GM23338 (cell line): ENCODE measurements at regions not wholly inside any gene's neighbourhood (a gene's known extent, or its start where the extent isn't known, plus 50 kb on each side); places are given as distances from the start of the nearest gene placed in this dataset.
"Not testable (repeated sequence)": the region's sequence is repeated elsewhere in the genome, so short reads cannot be mapped to it uniquely, and the experiment has no call there.

Experiments used
- ATAC-seq: fragments of 200-7000 bp; cut with Tn5 transposase; 3 replicates; pipeline ENCODE4 v1.9.1; 2020
- DNase-seq: peaks from one replicate; pipeline ENCODE4 v3.0.0-alpha.2; 2015; ENCODE audit warnings: low spot score
- H2AFZ ChIP-seq: fragments of 200-600 bp; sonication (generic); 2 replicates; pipeline ENCODE4 v1.8.0; 2016; ENCODE audit warnings: antibody characterized with exemption, mild to moderate bottlenecking, moderate library complexity
- H3F3A ChIP-seq: fragments of 200-600 bp; sonication (generic); replicated peaks from 2 replicates; pipeline ENCODE4 v1.8.0; 2017; ENCODE audit warnings: antibody characterized with exemption, mixed run types, low read depth
- H3K27ac ChIP-seq: fragments of 200-600 bp; sonication (generic); 2 replicates; pipeline ENCODE4 v1.6.1; 2016; ENCODE audit warnings: low read depth
- H3K27me3 ChIP-seq: fragments of 200-600 bp; sonication (generic); 2 replicates; pipeline ENCODE4 v1.8.0; 2016; ENCODE audit warnings: mild to moderate bottlenecking, mixed run types, moderate library complexity; ENCODE audit not compliant: insufficient read depth
- H3K36me3 ChIP-seq: fragments of 200-600 bp; sonication (generic); 2 replicates; pipeline ENCODE4 v1.8.0; 2016; ENCODE audit warnings: mild to moderate bottlenecking; ENCODE audit not compliant: insufficient read depth
- H3K4me1 ChIP-seq: fragments of 200-600 bp; sonication (generic); 2 replicates; pipeline ENCODE4 v1.8.0; 2016; ENCODE audit warnings: mild to moderate bottlenecking, moderate library complexity; ENCODE audit not compliant: insufficient read depth
- H3K4me2 ChIP-seq: fragments of 200-600 bp; sonication (generic); 2 replicates; pipeline ENCODE4 v1.7.1; 2017; ENCODE audit warnings: mixed run types
- H3K4me3 ChIP-seq: fragments of 200-600 bp; sonication (generic); 2 replicates; pipeline ENCODE4 v1.6.1; 2016; ENCODE audit warnings: mixed run types
- H3K79me2 ChIP-seq: fragments of 200-600 bp; sonication (generic); replicated peaks from 2 replicates; pipeline ENCODE4 v1.8.0; 2017; ENCODE audit warnings: mild to moderate bottlenecking; ENCODE audit not compliant: insufficient read depth
- H3K9me2 ChIP-seq: fragments of 200-600 bp; sonication (generic); 2 replicates; pipeline ENCODE4 v1.8.0; 2017; ENCODE audit not compliant: insufficient read depth
- H4K20me1 ChIP-seq: fragments of 200-600 bp; sonication (generic); replicated peaks from 2 replicates; pipeline ENCODE4 v1.8.0; 2017; ENCODE audit warnings: mild to moderate bottlenecking; ENCODE audit not compliant: insufficient read depth
- H3K27ac Mint-ChIP-seq: 2 replicates; pipeline ENCODE4 v1.8.0; 2020; ENCODE audit warnings: inconsistent platforms, mild to moderate bottlenecking, moderate library complexity, mixed read lengths
- H3K27me3 Mint-ChIP-seq: 3 replicates; pipeline ENCODE4 v1.8.0; 2022; ENCODE audit warnings: low read depth, mild to moderate bottlenecking, moderate library complexity, mixed read lengths, inconsistent platforms; ENCODE audit not compliant: insufficient read depth, poor library complexity
- H3K36me3 Mint-ChIP-seq: 3 replicates; pipeline ENCODE4 v1.8.0; 2021; ENCODE audit warnings: low read depth, mild to moderate bottlenecking, inconsistent platforms, moderate library complexity, mixed read lengths
- H3K4me1 Mint-ChIP-seq: 3 replicates; pipeline ENCODE4 v1.8.0; 2020; ENCODE audit warnings: mild to moderate bottlenecking, inconsistent platforms, mixed read lengths
- H3K4me3 Mint-ChIP-seq: 3 replicates; pipeline ENCODE4 v1.8.0; 2021; ENCODE audit warnings: moderate library complexity, mild to moderate bottlenecking, inconsistent platforms, mixed read lengths
- H3K9me3 Mint-ChIP-seq: 3 replicates; pipeline ENCODE4 v1.8.0; 2020; ENCODE audit warnings: moderate library complexity, mild to moderate bottlenecking, inconsistent platforms, mixed read lengths
- CREB1 ChIP-seq: fragments of 250-450 bp; sonication (Bioruptor Pico); IDR thresholded peaks from 2 replicates; pipeline ENCODE4 v1.5.0; 2020; ENCODE audit warnings: low read depth, mild to moderate bottlenecking, moderate library complexity
- CTCF ChIP-seq, 2 experiments: fragments of 200-600 bp in 1 of 2; sonication (generic) in 1 of 2; conservative IDR thresholded peaks; 2 replicates each; pipeline versions ENCODE4 v1.5.1 to v1.6.1; 2016 to 2017; ENCODE audit warnings: antibody characterized with exemption in 2 of 2, low read depth in 2 of 2, mild to moderate bottlenecking in 2 of 2, moderate library complexity in 1 of 2
- JUNB ChIP-seq: IDR thresholded peaks from one replicate; pipeline ENCODE4 v1.6.1; 2016; ENCODE audit warnings: antibody characterized with exemption; ENCODE audit not compliant: unreplicated experiment
- POLR2AphosphoS5 ChIP-seq: IDR thresholded peaks from 2 replicates; pipeline ENCODE4 v1.6.1; 2016; ENCODE audit warnings: antibody characterized with exemption, low read depth
- STAT1 ChIP-seq: IDR thresholded peaks from one replicate; pipeline ENCODE4 v1.6.1; 2016; ENCODE audit warnings: antibody characterized with exemption; ENCODE audit not compliant: unreplicated experiment
- ZNF114 ChIP-seq: fragments of 250-450 bp; sonication (Bioruptor Pico); IDR thresholded peaks from 2 replicates; pipeline ENCODE4 v1.5.0; 2020; ENCODE audit warnings: mild to moderate bottlenecking, moderate library complexity
- ZNF331 ChIP-seq: fragments of 250-450 bp; sonication (Bioruptor Pico); IDR thresholded peaks from 2 replicates; pipeline ENCODE4 v1.5.0; 2020; ENCODE audit warnings: low read depth, mild to moderate bottlenecking, moderate library complexity
- ZNF462 ChIP-seq: fragments of 250-450 bp; sonication (Bioruptor Pico); IDR thresholded peaks from 2 replicates; pipeline ENCODE4 v1.5.0; 2020; ENCODE audit warnings: mild to moderate bottlenecking, moderate library complexity

DNA sequence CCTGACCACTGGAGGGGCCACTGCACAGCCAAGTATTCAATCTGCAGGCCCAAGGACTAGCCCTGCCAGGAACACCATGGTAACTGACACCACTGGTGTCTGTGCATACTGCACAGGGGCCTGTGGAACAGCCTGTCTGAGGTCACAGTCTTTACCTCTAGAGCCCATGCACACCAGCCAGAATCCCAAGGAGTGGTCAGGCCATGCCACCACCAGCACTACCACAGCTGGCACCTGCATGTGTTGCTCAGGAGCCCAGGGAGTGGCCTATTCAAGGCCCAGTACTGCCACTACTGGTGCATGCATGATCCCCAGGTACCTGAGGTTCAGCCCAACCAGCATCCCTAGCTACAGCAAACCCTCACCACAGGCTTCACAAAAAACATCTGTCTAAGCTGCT, 546.0 kb upstream of the RGMB start (continued):
- TF ChIP-seq ZNF462 (no peak), JUNB (no peak), ZNF114 (CRISPR knock-in tag) (no peak), ZNF331 (CRISPR knock-in tag) (no peak), STAT1 (no peak), CREB1 (CRISPR knock-in tag) (no peak)

- Histone ChIP-seq H3F3A (no peaks in the 10 kb centered on the region), H3K4me2 (no peak overlapping the region), H3K27ac (no peak overlapping the region), H3K27me3 (no peaks in the 10 kb centered on the region), H3K36me3 (no peaks in the 10 kb centered on the region; the same call in 1 of the 2 replicates), H3K9me2 (0 out of 2 replicates have a peak, but pooled peaks cover 4% of the 10 kb centered on the region), H2AFZ (no peak overlapping the region), H3K4me1 (no peaks in the 10 kb centered on the region), H3K79me2 (no peaks in the 10 kb centered on the region), H4K20me1 (no peaks in the 10 kb centered on the region), H3K4me3 (no peak overlapping the region)
- DNase-seq (no peak), ATAC-seq (no peak)
- H3K9me3 Mint-ChIP-seq: peaks cover 32% of the 10 kb centered on the region
- no peaks in the 10 kb centered on the region for H3K4me1 Mint-ChIP-seq
- TF ChIP-seq POLR2AphosphoS5 (no peak), CTCF (conservative IDR thresholded peaks at IDR 0.05; ENCODE audit: low read depth in 2 of 2) (no peak), ZNF114 (CRISPR knock-in tag) (no peak)
- H3K27ac Mint-ChIP-seq: no peak overlapping the region
- H3K27me3 Mint-ChIP-seq: peaks cover 4% of the 10 kb centered on the region
- peaks cover 5% of the 10 kb centered on the region; the same call in 2 of the 3 replicates for H3K36me3 Mint-ChIP-seq
- H3K4me3 Mint-ChIP-seq: no peak overlapping the region
Measured at GRCh38 chr5:98231089-98231488, 542.4 kb upstream of the RGMB start.

DNA sequence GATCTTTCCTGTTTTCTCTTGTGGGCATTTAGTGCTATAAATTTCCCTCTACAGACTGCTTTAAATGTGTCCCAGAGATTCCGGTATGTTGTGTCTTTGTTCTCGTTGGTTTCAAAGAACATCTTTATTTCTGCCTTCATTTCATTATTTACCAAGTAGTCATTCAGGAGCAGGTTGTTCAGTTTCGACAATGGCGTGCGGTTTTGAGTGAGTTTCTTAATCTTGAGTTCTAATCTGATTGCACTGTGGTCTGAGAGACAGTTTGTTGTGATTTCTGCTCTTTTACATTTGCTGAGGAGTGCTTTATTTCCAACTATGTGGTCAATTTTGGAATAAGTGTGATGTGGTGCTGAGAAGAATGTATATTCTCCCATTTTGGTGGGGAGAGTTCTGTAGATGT, 535.7 kb upstream of the RGMB start:
- H3K4me3 ChIP-seq, H3F3A ChIP-seq, H3K27me3 ChIP-seq, H3K4me3 Mint-ChIP-seq, H3K36me3 ChIP-seq, H4K20me1 ChIP-seq, H3K27ac ChIP-seq, H3K4me1 ChIP-seq, H3K4me2 ChIP-seq, H3K4me1 Mint-ChIP-seq, H2AFZ ChIP-seq, H3K27ac Mint-ChIP-seq, H3K9me2 ChIP-seq, H3K79me2 ChIP-seq, DNase-seq, ATAC-seq, H3K27me3 Mint-ChIP-seq: not testable (repeated sequence)
- Mint-ChIP-seq H3K9me3 (peaks cover 32% of the 10 kb centered on the region), H3K36me3 (peaks cover 12% of the 10 kb centered on the region; the same call in 2 of the 3 replicates)
